Right lobe of liver (tissue), 6 donors: ENCODE measurements at regions not wholly inside any gene's neighbourhood (a gene's known extent, or its start where the extent isn't known, plus 50 kb on each side); places are given as distances from the start of the nearest gene placed in this dataset.

Experiments used
- ATAC-seq, 4 donors: fragments of 200-7000 bp; cut with Tn5 transposase; one replicate each; pipeline ENCODE4 v1.9.1; 2020; ENCODE audit warnings: mild to moderate bottlenecking in 4 of 4, moderate library complexity in 4 of 4
- DNase-seq, 3 donors: peaks; one replicate each; pipeline ENCODE4 v3.0.0-alpha.2; 2020
- H3K27ac ChIP-seq, 3 donors: fragments of 200-600 bp; one replicate each; pipeline ENCODE4 v1.8.0; 2022
- H3K27me3 ChIP-seq, 2 donors: fragments of 200-600 bp; one replicate each; pipeline ENCODE4 v1.8.0; 2022
- H3K36me3 ChIP-seq, 4 donors: fragments of 200-600 bp; sonication (generic) in 1 of 4; one replicate each; pipeline versions ENCODE4 v1.5.1 to v1.8.0; 2017 to 2022; ENCODE audit warnings: control low read depth in 1 of 4
- H3K4me1 ChIP-seq, 4 donors: fragments of 200-600 bp; sonication (generic) in 1 of 4; one replicate each; pipeline versions ENCODE4 v1.5.1 to v1.8.0; 2017 to 2022; ENCODE audit warnings: control low read depth in 1 of 4
- H3K4me3 ChIP-seq, 3 donors: fragments of 200-600 bp; one replicate each; pipeline ENCODE4 v1.8.0; 2022
- H3K9me3 ChIP-seq, 4 donors: fragments of 200-600 bp; sonication (generic) in 1 of 4; one replicate each; pipeline versions ENCODE4 v1.5.1 to v1.8.0; 2017 to 2022; ENCODE audit warnings: control low read depth in 1 of 4
- CTCF ChIP-seq, 4 donors: fragments of 200-600 bp in 3 of 4; fragments of 450-650 bp in 1 of 4; IDR thresholded peaks; one replicate each; pipeline versions ENCODE4 v1.5.1 to v1.8.0; 2016 to 2022; ENCODE audit warnings: antibody characterized with exemption in 4 of 4, mild to moderate bottlenecking in 2 of 4
- POLR2A ChIP-seq: fragments of 450-650 bp; IDR thresholded peaks from one replicate; pipeline ENCODE4 v1.6.1; 2017; ENCODE audit warnings: antibody characterized with exemption, mild to moderate bottlenecking
- WGBS: methylation state at CpG from one replicate; pipeline ENCODE4 v1.1.6; 2018; ENCODE audit warnings: low coverage, low lambda C conversion rate; ENCODE audit not compliant: insufficient coverage; ENCODE audit errors: missing lambda C conversion rate; 5-methylcytosine and 5-hydroxymethylcytosine counted together
- intact Hi-C, 2 donors: fragments of 100-400 bp; cut with DNase I; formaldehyde crosslinking; loops; one replicate each; pipeline versions ENCODE4 v1.11.2 to v1.14.1; 2022
- donor health status: DM: no; HTN: yes; CAD: no.
- donor health status: DM: no; HTN: no; CAD: no.
- donor health status: DM: no; HTN: no; CAD: no.
- donor health status: DM: no; HTN: yes; CAD: no.
- donor health status: DM: no; HTN: yes; CAD: no.

- no peak for TF ChIP-seq CTCF (IDR thresholded peaks at IDR 0.05)
- no peak for TF ChIP-seq POLR2A
- Histone ChIP-seq H3K27ac (no peak overlapping the region), H3K9me3 (no peaks in the 10 kb centered on the region), H3K4me1 (no peaks in the 10 kb centered on the region), H3K4me3 (no peak overlapping the region), H3K27me3 (no peaks in the 10 kb centered on the region), H3K36me3 (no peaks in the 10 kb centered on the region)
- intact Hi-C loops = no loop called here
- DNase-seq (no peak), ATAC-seq (peak in 1 of 4 donors; percentile 44)
- WGBS = 86% methylated on average over 2 of the region's 24 CpGs
Observed at GRCh38 chr4:189313861-189314513, 626.7 kb upstream of the FRG1 start.

GRCh38 chr4:189322426-189322825 lies 618.2 kb upstream of the FRG1 start:
- no peaks in the 10 kb centered on the region for H3K4me1 ChIP-seq
- H3K9me3 ChIP-seq = no peaks in the 10 kb centered on the region
- H3K27ac ChIP-seq = no peak overlapping the region
- no peaks in the 10 kb centered on the region for H3K27me3 ChIP-seq
- no peak for ATAC-seq
- DNase-seq = no peak
- no peaks in the 10 kb centered on the region for H3K36me3 ChIP-seq
- no peak overlapping the region for H3K4me3 ChIP-seq
- intact Hi-C loops = no loop called here
- 73% methylated on average over 6 of the region's 6 CpGs for WGBS
- no peak for TF ChIP-seq POLR2A
- no peak for TF ChIP-seq CTCF (IDR thresholded peaks at IDR 0.05)

DNA sequence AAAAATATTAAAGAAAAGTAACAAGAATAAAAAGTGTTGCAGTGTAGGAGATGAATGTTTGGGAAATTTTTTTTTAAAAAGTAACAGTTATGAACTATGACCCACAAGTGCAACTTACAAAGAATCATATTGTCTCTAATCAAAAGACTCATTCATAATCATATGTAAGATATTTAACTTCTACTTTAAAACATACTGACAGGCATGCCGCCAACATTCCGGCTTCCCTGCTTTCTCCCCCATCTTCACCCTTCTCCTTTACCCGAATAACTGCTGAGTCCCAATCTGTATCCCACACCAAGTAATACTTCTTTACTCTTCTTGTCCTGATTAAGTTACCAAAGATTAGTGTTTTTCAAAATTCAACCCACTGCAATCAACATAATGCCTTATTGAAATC lies 598.8 kb upstream of the FRG1 start:
- H3K4me1 ChIP-seq = no peaks in the 10 kb centered on the region
- no peaks in the 10 kb centered on the region for H3K27me3 ChIP-seq
- H3K9me3 ChIP-seq = no peaks in the 10 kb centered on the region
- no peak overlapping the region for H3K4me3 ChIP-seq
- TF ChIP-seq CTCF (IDR thresholded peaks at IDR 0.05) (no peak), POLR2A (no peak)
- ATAC-seq (no peak), DNase-seq (no peak)
- intact Hi-C loops = no loop called here
- WGBS = 88% methylated on average over 3 of the region's 3 CpGs
- no peaks in the 10 kb centered on the region for H3K36me3 ChIP-seq
- H3K27ac ChIP-seq = no peak overlapping the region

DNA sequence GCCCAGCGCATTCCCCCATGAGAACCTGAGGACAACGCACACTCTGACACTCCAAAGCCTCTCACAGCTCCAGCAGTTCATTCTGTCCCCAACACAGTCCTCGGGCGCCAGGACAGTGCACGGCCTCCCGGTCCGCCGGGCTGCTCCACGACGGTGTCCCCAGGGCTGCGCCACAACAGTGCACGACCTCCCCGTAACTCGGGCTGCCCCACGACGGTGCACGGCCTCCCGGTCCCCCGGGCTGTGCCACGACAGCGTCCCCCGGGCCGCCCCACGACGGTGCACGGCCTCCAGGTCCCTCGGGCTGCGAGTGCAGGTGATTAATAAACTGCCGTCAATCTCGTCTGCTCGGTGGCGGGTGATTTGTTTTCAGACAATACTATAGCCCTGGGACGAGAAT lies 585.1 kb upstream of the FRG1 start:
- intact Hi-C loops = no loop called here
- WGBS = 91% methylated on average over 14 of the region's 33 CpGs
- H3K4me1 ChIP-seq = no peaks in the 10 kb centered on the region
- ATAC-seq = peak in 1 of 4 donors; percentile 65
- H3K36me3 ChIP-seq = no peaks in the 10 kb centered on the region
- TF ChIP-seq POLR2A (no peak), CTCF (IDR thresholded peaks at IDR 0.05) (no peak)
- no peaks in the 10 kb centered on the region for H3K9me3 ChIP-seq
- H3K27me3 ChIP-seq = no peaks in the 10 kb centered on the region
- no peak overlapping the region for H3K27ac ChIP-seq
- no peak for DNase-seq
- H3K4me3 ChIP-seq = no peak overlapping the region

DNA sequence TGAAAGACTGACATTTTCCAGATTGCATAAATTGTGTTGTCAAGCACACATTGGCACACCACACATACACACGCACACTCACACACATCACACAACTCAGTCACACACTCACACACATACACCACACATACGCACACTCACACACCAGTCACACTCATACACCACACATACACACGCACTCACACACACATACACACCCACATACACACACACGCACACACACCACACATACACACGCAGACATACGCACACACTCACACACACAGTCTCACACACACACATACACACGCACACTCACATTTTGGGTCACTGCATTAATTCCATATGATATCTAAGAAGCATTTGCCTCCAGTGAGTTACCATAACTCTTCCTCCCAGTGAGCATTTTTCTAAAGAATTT lies 578.3 kb upstream of the FRG1 start:
- H3K9me3 ChIP-seq = no peaks in the 10 kb centered on the region
- no peak overlapping the region for H3K27ac ChIP-seq
- TF ChIP-seq POLR2A (no peak), CTCF (IDR thresholded peaks at IDR 0.05) (no peak)
- no peaks in the 10 kb centered on the region for H3K36me3 ChIP-seq
- intact Hi-C loops = no loop called here
- no peaks in the 10 kb centered on the region for H3K27me3 ChIP-seq
- no peaks in the 10 kb centered on the region for H3K4me1 ChIP-seq
- DNase-seq (no peak), ATAC-seq (no peak)
- H3K4me3 ChIP-seq = no peak overlapping the region
- WGBS = 91% methylated on average over 7 of the region's 7 CpGs
